B cell (primary cell): ENCODE measurements at regions not wholly inside any gene's neighbourhood (a gene's known extent, or its start where the extent isn't known, plus 50 kb on each side); places are given as distances from the start of the nearest gene placed in this dataset.

Experiments
- ATAC-seq: fragments of 200-7000 bp; cut with Tn5 transposase; one replicate; pipeline ENCODE4 v1.10.0; 2021; ENCODE audit warnings: low read depth, mild to moderate bottlenecking, moderate number of reproducible peaks, moderate library complexity
- CTCF ChIA-PET: fragments of 350-600 bp; sonication (Branson Sonifier 250); formaldehyde crosslinking; loops from one replicate; lab custom pipeline; 2021; ENCODE audit warnings: antibody characterized with exemption, inconsistent platforms; lab: Charles Lee
- POLR2A ChIA-PET: fragments of 350-600 bp; sonication (Branson Sonifier 250); formaldehyde crosslinking; loops from one replicate; lab custom pipeline; 2021; ENCODE audit warnings: antibody characterized with exemption; lab: Charles Lee
- DNase-seq: peaks from one replicate; pipeline ENCODE4 v3.0.0; 2013
- H2AFZ ChIP-seq: 2 replicates; pipeline ENCODE4 v1.6.1; 2012; ENCODE audit warnings: mild to moderate bottlenecking, low read depth, low read length; ENCODE audit not compliant: insufficient read depth, poor library complexity, severe bottlenecking
- H3K27ac ChIP-seq, 2 donors: 1 replicate in 1 of 2; 2 replicates in 1 of 2; pipeline ENCODE4 v1.5.1; 2012 to 2013; ENCODE audit warnings: low read length in 2 of 2, mild to moderate bottlenecking in 2 of 2, moderate library complexity in 1 of 2
- H3K27me3 ChIP-seq, 4 experiments: fragments of 200-600 bp in 1 of 4; sonication (generic) in 1 of 4; replicated peaks in 1 of 4; 1 replicate in 2 of 4; 2 replicates in 2 of 4; pipeline versions ENCODE4 v1.6.1 to v1.7.0; 2013 to 2016; ENCODE audit warnings: low read length in 3 of 4, mild to moderate bottlenecking in 2 of 4, mixed read lengths in 1 of 4, moderate library complexity in 1 of 4; ENCODE audit not compliant: insufficient read depth in 4 of 4, control insufficient read depth in 3 of 4; ENCODE audit errors: control extremely low read depth in 1 of 4
- H3K36me3 ChIP-seq, 2 experiments: replicated peaks in 1 of 2; 1 replicate in 1 of 2; 2 replicates in 1 of 2; pipeline versions ENCODE4 v1.6.1 to v1.7.1; 2013; ENCODE audit warnings: low read length in 1 of 2; ENCODE audit not compliant: insufficient read depth in 2 of 2, control insufficient read depth in 1 of 2; ENCODE audit errors: control extremely low read depth in 1 of 2, extremely low read depth in 1 of 2
- H3K4me1 ChIP-seq, 2 donors: fragments of 200-600 bp in 1 of 2; sonication (generic) in 1 of 2; 1 replicate in 1 of 2; 2 replicates in 1 of 2; pipeline versions ENCODE4 v1.5.1 to v1.6.1; 2013 to 2017; ENCODE audit warnings: low read length in 2 of 2; ENCODE audit not compliant: control insufficient read depth in 2 of 2, insufficient read depth in 2 of 2
- H3K4me2 ChIP-seq: replicated peaks from 2 replicates; pipeline ENCODE3; 2012; ENCODE audit warnings: mild to moderate bottlenecking, low read depth, low read length; ENCODE audit not compliant: poor library complexity, severe bottlenecking
- H3K4me3 ChIP-seq, 5 experiments: fragments of 200-600 bp in 1 of 5; sonication (generic) in 1 of 5; 1 replicate in 3 of 5; 2 replicates in 2 of 5; pipeline versions ENCODE4 v1.5.1 to v1.7.0; 2011 to 2016; ENCODE audit warnings: low read length in 4 of 5, mild to moderate bottlenecking in 4 of 5, low read depth in 2 of 5, control low read depth in 1 of 5, moderate library complexity in 1 of 5; ENCODE audit not compliant: insufficient read depth in 1 of 5; ENCODE audit errors: control extremely low read depth in 1 of 5, extremely low read depth in 1 of 5
- H3K79me2 ChIP-seq: fragments of 200-600 bp; sonication (generic); one replicate; pipeline ENCODE4 v1.6.0; 2016; ENCODE audit warnings: low read length; ENCODE audit not compliant: control insufficient read depth, insufficient read depth
- H3K9ac ChIP-seq: fragments of 200-600 bp; sonication (generic); 2 replicates; pipeline ENCODE4 v1.6.1; 2017; ENCODE audit warnings: mild to moderate bottlenecking, low read length, moderate library complexity
- H3K9me3 ChIP-seq, 3 donors: one replicate each; pipeline versions ENCODE4 v1.6.1 to v1.7.1; 2013; ENCODE audit warnings: low read length in 2 of 3; ENCODE audit not compliant: control insufficient read depth in 2 of 3, insufficient read depth in 1 of 3; ENCODE audit errors: control extremely low read depth in 1 of 3
- H4K20me1 ChIP-seq: 2 replicates; pipeline ENCODE4 v1.6.0; 2012; ENCODE audit warnings: mild to moderate bottlenecking, low read length; ENCODE audit not compliant: insufficient read depth, control insufficient read depth, poor library complexity, severe bottlenecking
- H3K27ac Mint-ChIP-seq: one replicate; pipeline ENCODE4 v1.8.0; 2021; ENCODE audit warnings: mixed read lengths
- H3K27me3 Mint-ChIP-seq: one replicate; pipeline ENCODE4 v1.8.0; 2021; ENCODE audit warnings: mixed read lengths
- H3K4me1 Mint-ChIP-seq: one replicate; pipeline ENCODE4 v1.8.0; 2021; ENCODE audit warnings: mixed read lengths
- H3K4me3 Mint-ChIP-seq: one replicate; pipeline ENCODE4 v1.8.0; 2021; ENCODE audit warnings: mixed read lengths
- H3K9me3 Mint-ChIP-seq: one replicate; pipeline ENCODE4 v1.8.0; 2022; ENCODE audit warnings: mixed read lengths; ENCODE audit not compliant: insufficient read depth
- CTCF ChIP-seq: fragments of 200-600 bp; IDR thresholded peaks from one replicate; pipeline ENCODE4 v1.8.0; 2022; ENCODE audit warnings: antibody characterized with exemption, mild to moderate bottlenecking
- EZH2 ChIP-seq: IDR thresholded peaks from 2 replicates; pipeline ENCODE4 v1.6.1; 2012; ENCODE audit warnings: borderline replicate concordance, low read depth, mild to moderate bottlenecking, moderate library complexity, low read length; ENCODE audit not compliant: insufficient read depth, poor library complexity, severe bottlenecking
- WGBS: methylation state at CpG from one replicate; pipeline ENCODE4 v1.1.5; 2013; ENCODE audit warnings: missing lambda C conversion rate; ENCODE audit not compliant: insufficient coverage; 5-methylcytosine and 5-hydroxymethylcytosine counted together
- intact Hi-C: fragments of 100-400 bp; cut with micrococcal nuclease; formaldehyde crosslinking; loops from one replicate; pipeline ENCODE4 v1.10.0; 2022

- DNase-seq (no peak), ATAC-seq (no peak)
- no peaks in the 10 kb centered on the region for H3K9me3 ChIP-seq
- no peaks in the 10 kb centered on the region for H3K27me3 ChIP-seq
- no peak overlapping the region for H3K4me3 ChIP-seq
- H4K20me1 ChIP-seq = no peaks in the 10 kb centered on the region
- ChIA-PET CTCF (no interaction called here), POLR2A (no interaction called here)
- Mint-ChIP-seq H3K4me3 (no peak overlapping the region), H3K27me3 (peaks cover 4% of the 10 kb centered on the region), H3K27ac (no peak overlapping the region), H3K4me1 (peaks cover 6% of the 10 kb centered on the region), H3K9me3 (no peaks in the 10 kb centered on the region)
- WGBS = 31% methylated on average over 4 of the region's 5 CpGs
- no peak overlapping the region for H3K4me2 ChIP-seq
- no peaks in the 10 kb centered on the region for H3K4me1 ChIP-seq
- H3K79me2 ChIP-seq = no peaks in the 10 kb centered on the region
- intact Hi-C loops = no loop called here
- no peaks in the 10 kb centered on the region for H3K36me3 ChIP-seq
- H3K9ac ChIP-seq = no peak overlapping the region
- H3K27ac ChIP-seq = no peak overlapping the region
- TF ChIP-seq EZH2 (no peak), CTCF (no peak)
- H2AFZ ChIP-seq = no peak overlapping the region
These were observed 174.3 kb downstream of the SMAD6 start for GRCh38 chr15:66876421-66876730.

GRCh38 chr15:66876731-66877476, 174.9 kb downstream of the SMAD6 start:
- H3K27ac ChIP-seq = no peak overlapping the region
- no peaks in the 10 kb centered on the region for H3K9me3 Mint-ChIP-seq
- POLR2A ChIA-PET = no interaction called here
- ATAC-seq = no peak
- DNase-seq = no peak
- H3K4me3 Mint-ChIP-seq = no peak overlapping the region
- intact Hi-C loops = no loop called here
- TF ChIP-seq CTCF (no peak), EZH2 (no peak)
- no peaks in the 10 kb centered on the region for H3K36me3 ChIP-seq
- no peaks in the 10 kb centered on the region for H4K20me1 ChIP-seq
- no peak overlapping the region for H3K4me3 ChIP-seq
- no peaks in the 10 kb centered on the region for H3K9me3 ChIP-seq
- H3K4me1 Mint-ChIP-seq = peaks cover 6% of the 10 kb centered on the region
- H3K27ac Mint-ChIP-seq = no peak overlapping the region
- CTCF ChIA-PET = interaction anchor here (1.1 kb wide), 1 partner anchor 25 kb away, joined by 3 read pairs; no protein-coding TSS in a partner anchor
- peaks cover 4% of the 10 kb centered on the region for H3K27me3 Mint-ChIP-seq
- WGBS = 93% methylated on average over 13 of the region's 20 CpGs
- H3K9ac ChIP-seq = no peak overlapping the region
- H3K27me3 ChIP-seq = peaks cover 0 to 5% (median 0%) of the 10 kb centered on the region in 4 experiments
- H3K4me2 ChIP-seq = no peak overlapping the region
- H3K79me2 ChIP-seq = no peaks in the 10 kb centered on the region
- H3K4me1 ChIP-seq = no peaks in the 10 kb centered on the region
- no peak overlapping the region for H2AFZ ChIP-seq
